CD8-positive, alpha-beta memory T cell (primary cell): ENCODE measurements at regions not wholly inside any gene's neighbourhood (a gene's known extent, or its start where the extent isn't known, plus 50 kb on each side); places are given as distances from the start of the nearest gene placed in this dataset.

Experiments
- CTCF ChIA-PET: fragments of 350-600 bp; sonication (Branson Sonifier 250); formaldehyde crosslinking; loops from one replicate; lab custom pipeline; 2021; ENCODE audit warnings: antibody characterized with exemption; lab: Charles Lee
- POLR2A ChIA-PET: fragments of 350-600 bp; sonication (Branson Sonifier 250); formaldehyde crosslinking; loops from one replicate; lab custom pipeline; 2021; ENCODE audit warnings: antibody characterized with exemption; lab: Charles Lee
- DNase-seq, 5 donors: peaks; one replicate each; pipeline versions ENCODE4 v3.0.0 to v3.0.0-alpha.2; 2020 to 2022; ENCODE audit warnings: mixed read lengths in 1 of 5
- H3K27ac ChIP-seq: one replicate; pipeline ENCODE4 v1.7.0; 2013; ENCODE audit warnings: low read depth, mild to moderate bottlenecking, low read length, moderate library complexity
- H3K27me3 ChIP-seq: 2 replicates; pipeline ENCODE4 v1.7.0; 2013; ENCODE audit warnings: low read length, mild to moderate bottlenecking; ENCODE audit not compliant: insufficient read depth, poor library complexity, severe bottlenecking
- H3K36me3 ChIP-seq: 2 replicates; pipeline ENCODE4 v1.7.0; 2013; ENCODE audit warnings: mild to moderate bottlenecking, low read length, moderate library complexity; ENCODE audit not compliant: insufficient read depth
- H3K4me1 ChIP-seq: 2 replicates; pipeline ENCODE4 v1.7.0; 2013; ENCODE audit warnings: mild to moderate bottlenecking, low read length, moderate library complexity; ENCODE audit not compliant: insufficient read depth
- H3K4me3 ChIP-seq: 2 replicates; pipeline ENCODE4 v1.7.0; 2013; ENCODE audit warnings: mild to moderate bottlenecking, low read length
- H3K9me3 ChIP-seq: 2 replicates; pipeline ENCODE4 v1.7.0; 2013; ENCODE audit warnings: mild to moderate bottlenecking, low read length
- H3K27ac Mint-ChIP-seq, 8 donors: one replicate each; pipeline ENCODE4 v1.8.0; 2020 to 2021; ENCODE audit warnings: mixed read lengths in 8 of 8, mild to moderate bottlenecking in 6 of 8, inconsistent platforms in 3 of 8, moderate library complexity in 3 of 8
- H3K27me3 Mint-ChIP-seq, 2 donors: one replicate each; pipeline ENCODE4 v1.8.0; 2020 to 2021; ENCODE audit warnings: mixed read lengths in 2 of 2, mild to moderate bottlenecking in 1 of 2, moderate library complexity in 1 of 2
- H3K36me3 Mint-ChIP-seq, 3 donors: one replicate each; pipeline ENCODE4 v1.8.0; 2020 to 2021; ENCODE audit warnings: mixed read lengths in 3 of 3, inconsistent platforms in 1 of 3, mild to moderate bottlenecking in 1 of 3
- H3K4me1 Mint-ChIP-seq, 3 donors: one replicate each; pipeline ENCODE4 v1.8.0; 2020 to 2021; ENCODE audit warnings: mixed read lengths in 3 of 3, inconsistent platforms in 1 of 3, mild to moderate bottlenecking in 1 of 3
- H3K4me3 Mint-ChIP-seq, 7 donors: one replicate each; pipeline ENCODE4 v1.8.0; 2020 to 2021; ENCODE audit warnings: mixed read lengths in 7 of 7, mild to moderate bottlenecking in 6 of 7, moderate library complexity in 4 of 7, inconsistent platforms in 2 of 7
- H3K9me3 Mint-ChIP-seq, 5 donors: one replicate each; pipeline ENCODE4 v1.8.0; 2020 to 2022; ENCODE audit warnings: mixed read lengths in 5 of 5, mild to moderate bottlenecking in 3 of 5, moderate library complexity in 2 of 5, inconsistent platforms in 1 of 5

- Mint-ChIP-seq H3K27ac (no peak overlapping the region), H3K27me3 (peaks cover 4% of the 10 kb centered on the region in 2 donors), H3K9me3 (peaks cover 3 to 4% (median 3%) of the 10 kb centered on the region in 5 donors), H3K4me1 (no peaks in the 10 kb centered on the region), H3K4me3 (no peak overlapping the region), H3K36me3 (peaks cover 0 to 7% (median 0%) of the 10 kb centered on the region in 3 donors)
- H3K27me3 ChIP-seq, result no peaks in the 10 kb centered on the region
- no peak for DNase-seq
- H3K4me3 ChIP-seq, result no peak overlapping the region
- H3K9me3 ChIP-seq, result no peaks in the 10 kb centered on the region
- ChIA-PET POLR2A (no interaction called here), CTCF (interaction anchor here (0.6 kb wide), 1 partner anchor 26 kb away, joined by 3 read pairs; no protein-coding TSS in a partner anchor)
- no peak overlapping the region for H3K27ac ChIP-seq
- no peaks in the 10 kb centered on the region for H3K36me3 ChIP-seq
- no peaks in the 10 kb centered on the region for H3K4me1 ChIP-seq
These were observed 188.9 kb downstream of the CXCL12 start for GRCh38 chr10:44196008-44196320.

- H3K27ac ChIP-seq, result no peak overlapping the region
- no peak overlapping the region for H3K4me3 ChIP-seq
- H3K9me3 Mint-ChIP-seq, result peaks cover under 1 to 8% (median 5%) of the 10 kb centered on the region in 5 donors
- no peaks in the 10 kb centered on the region for H3K36me3 ChIP-seq
- H3K9me3 ChIP-seq, result no peaks in the 10 kb centered on the region
- H3K27ac Mint-ChIP-seq, result peak overlapping the region in 1 of 8 donors; percentile 74
- peaks cover 0 to 2% (median 0%) of the 10 kb centered on the region in 3 donors for H3K36me3 Mint-ChIP-seq
- ChIA-PET CTCF (interaction anchor here (0.6 kb wide), 1 partner anchor 26 kb away, joined by 3 read pairs; no protein-coding TSS in a partner anchor), POLR2A (no interaction called here)
- H3K4me1 ChIP-seq, result no peaks in the 10 kb centered on the region
- H3K27me3 Mint-ChIP-seq, result peaks cover 4% of the 10 kb centered on the region in 2 donors
- H3K27me3 ChIP-seq, result no peaks in the 10 kb centered on the region
- no peak for DNase-seq
- H3K4me1 Mint-ChIP-seq, result no peaks in the 10 kb centered on the region
- no peak overlapping the region for H3K4me3 Mint-ChIP-seq
These were observed 189.5 kb downstream of the CXCL12 start for GRCh38 chr10:44195112-44196007.

- H3K4me1 Mint-ChIP-seq, result no peaks in the 10 kb centered on the region
- no peaks in the 10 kb centered on the region for H3K36me3 ChIP-seq
- H3K4me1 ChIP-seq, result no peaks in the 10 kb centered on the region
- H3K9me3 ChIP-seq, result no peaks in the 10 kb centered on the region
- no peak overlapping the region for H3K27ac ChIP-seq
- H3K27me3 Mint-ChIP-seq, result peaks cover 4% of the 10 kb centered on the region in 2 donors
- no peak overlapping the region for H3K4me3 ChIP-seq
- DNase-seq, result no peak
- ChIA-PET CTCF (no interaction called here), POLR2A (no interaction called here)
- H3K9me3 Mint-ChIP-seq, result peaks cover 0 to 10% (median 5%) of the 10 kb centered on the region in 5 donors
- H3K36me3 Mint-ChIP-seq, result peaks cover 0 to 2% (median 0%) of the 10 kb centered on the region in 3 donors
- no peaks in the 10 kb centered on the region for H3K27me3 ChIP-seq
- H3K27ac Mint-ChIP-seq, result no peak overlapping the region
- H3K4me3 Mint-ChIP-seq, result no peak overlapping the region
These were observed 190.5 kb downstream of the CXCL12 start for GRCh38 chr10:44194435-44194834.

DNA sequence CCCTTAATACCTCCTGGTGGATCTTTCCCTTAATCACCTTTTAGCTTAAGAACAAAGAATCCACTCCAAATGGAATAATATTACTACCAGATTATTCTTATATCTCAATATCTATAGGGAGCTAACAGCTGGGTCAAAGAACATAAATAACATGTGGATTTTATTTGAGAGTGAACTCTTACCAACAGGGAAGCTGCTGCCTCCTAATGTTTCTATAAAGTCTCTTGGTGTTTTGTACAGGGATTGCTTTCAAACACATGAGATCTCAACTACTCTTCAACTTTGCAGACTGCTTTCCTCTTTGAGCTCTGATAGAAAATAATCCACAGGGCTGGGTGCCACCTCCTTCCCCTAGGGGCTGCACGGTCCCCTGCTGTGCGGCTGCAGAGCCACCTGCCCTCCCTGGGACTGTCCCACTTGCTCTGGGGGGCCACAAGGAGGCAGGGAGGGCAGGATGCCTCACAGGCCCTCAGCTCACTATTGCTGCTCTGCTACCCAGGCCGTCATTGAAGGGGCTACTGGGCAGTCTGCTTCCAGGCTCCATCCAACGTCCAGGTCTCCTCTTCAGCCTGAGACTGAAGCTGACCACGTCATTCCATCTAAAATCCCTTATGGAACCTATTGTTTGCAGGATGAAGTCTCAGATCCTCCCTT lies 191.2 kb downstream of the CXCL12 start:
- POLR2A ChIA-PET, result no interaction called here
- Mint-ChIP-seq H3K4me3 (no peak overlapping the region), H3K27me3 (peaks cover 3 to 4% of the 10 kb centered on the region in 2 donors), H3K9me3 (peaks cover 0 to 10% (median 5%) of the 10 kb centered on the region in 5 donors), H3K27ac (no peak overlapping the region), H3K36me3 (no peaks in the 10 kb centered on the region), H3K4me1 (no peaks in the 10 kb centered on the region)
- CTCF ChIA-PET, result no interaction called here
- H3K9me3 ChIP-seq, result no peaks in the 10 kb centered on the region
- no peaks in the 10 kb centered on the region for H3K27me3 ChIP-seq
- H3K27ac ChIP-seq, result no peak overlapping the region
- H3K36me3 ChIP-seq, result no peaks in the 10 kb centered on the region
- no peaks in the 10 kb centered on the region for H3K4me1 ChIP-seq
- no peak overlapping the region for H3K4me3 ChIP-seq
- no peak for DNase-seq

DNA sequence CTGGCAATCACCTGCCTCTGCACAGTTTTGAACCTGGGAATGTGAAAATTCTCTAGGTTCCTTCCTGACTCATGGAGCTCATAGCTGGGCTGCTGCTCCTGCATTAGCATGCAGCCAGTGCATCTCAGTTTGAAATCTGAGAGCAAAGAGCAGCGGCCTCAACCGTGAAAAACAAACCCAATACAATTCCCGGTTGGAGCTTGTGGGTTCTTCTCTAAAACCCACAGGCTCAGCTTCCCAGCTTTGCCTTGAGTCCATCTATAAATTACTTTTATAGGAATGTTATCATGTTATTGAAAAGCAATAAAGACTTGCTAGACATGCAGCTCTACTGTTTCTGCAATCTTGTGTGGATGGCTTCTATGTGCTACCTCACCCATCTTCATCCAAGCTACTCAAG lies 191.7 kb downstream of the CXCL12 start:
- peaks cover 3 to 4% of the 10 kb centered on the region in 2 donors for H3K27me3 Mint-ChIP-seq
- Histone ChIP-seq H3K27me3 (no peaks in the 10 kb centered on the region), H3K4me1 (no peaks in the 10 kb centered on the region), H3K4me3 (no peak overlapping the region), H3K36me3 (no peaks in the 10 kb centered on the region), H3K27ac (no peak overlapping the region), H3K9me3 (no peaks in the 10 kb centered on the region)
- no peak overlapping the region for H3K27ac Mint-ChIP-seq
- POLR2A ChIA-PET, result no interaction called here
- no peaks in the 10 kb centered on the region for H3K4me1 Mint-ChIP-seq
- CTCF ChIA-PET, result no interaction called here
- no peak for DNase-seq
- H3K36me3 Mint-ChIP-seq, result no peaks in the 10 kb centered on the region
- H3K4me3 Mint-ChIP-seq, result no peak overlapping the region
- peaks cover 0 to 10% (median 7%) of the 10 kb centered on the region in 5 donors for H3K9me3 Mint-ChIP-seq

DNA sequence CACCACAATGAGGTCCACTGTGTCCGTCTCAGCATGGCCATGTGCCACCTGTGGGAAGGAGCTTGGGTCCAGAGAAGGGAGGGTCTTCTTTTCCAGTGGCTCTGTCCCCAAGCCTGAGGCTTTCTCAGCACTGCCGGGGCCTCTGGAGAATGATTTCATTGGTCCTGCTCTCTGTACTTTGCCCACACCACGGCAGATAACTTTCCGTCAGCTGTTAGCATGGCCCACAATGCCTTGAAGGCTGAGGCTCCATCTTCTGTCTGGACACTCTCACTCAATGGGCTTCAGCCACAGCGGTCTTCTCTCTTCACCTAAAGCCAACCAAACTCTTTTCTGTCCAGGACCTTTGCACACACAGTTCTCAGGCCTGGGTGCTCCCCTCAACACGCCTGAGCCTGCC lies 192.5 kb downstream of the CXCL12 start:
- H3K36me3 Mint-ChIP-seq, result no peaks in the 10 kb centered on the region
- Histone ChIP-seq H3K27me3 (no peaks in the 10 kb centered on the region), H3K9me3 (no peaks in the 10 kb centered on the region), H3K27ac (no peak overlapping the region), H3K4me3 (no peak overlapping the region), H3K36me3 (no peaks in the 10 kb centered on the region), H3K4me1 (no peaks in the 10 kb centered on the region)
- DNase-seq, result no peak
- H3K27me3 Mint-ChIP-seq, result peaks cover 5 to 6% of the 10 kb centered on the region in 2 donors
- no peaks in the 10 kb centered on the region for H3K4me1 Mint-ChIP-seq
- H3K4me3 Mint-ChIP-seq, result no peak overlapping the region
- H3K27ac Mint-ChIP-seq, result no peak overlapping the region
- CTCF ChIA-PET, result no interaction called here
- POLR2A ChIA-PET, result no interaction called here
- peaks cover 0 to 11% (median 9%) of the 10 kb centered on the region in 5 donors for H3K9me3 Mint-ChIP-seq

GRCh38 chr10:44190541-44190940 lies 194.4 kb downstream of the CXCL12 start:
- no peak overlapping the region for H3K27ac ChIP-seq
- no peaks in the 10 kb centered on the region for H3K36me3 ChIP-seq
- no peak overlapping the region for H3K4me3 ChIP-seq
- Mint-ChIP-seq H3K27me3 (peaks cover 10% of the 10 kb centered on the region in 2 donors), H3K4me3 (no peak overlapping the region), H3K36me3 (no peaks in the 10 kb centered on the region), H3K9me3 (peaks cover 0 to 11% (median 10%) of the 10 kb centered on the region in 5 donors), H3K4me1 (no peaks in the 10 kb centered on the region), H3K27ac (no peak overlapping the region)
- no peaks in the 10 kb centered on the region for H3K27me3 ChIP-seq
- H3K4me1 ChIP-seq, result no peaks in the 10 kb centered on the region
- DNase-seq, result no peak
- CTCF ChIA-PET, result no interaction called here
- no peaks in the 10 kb centered on the region for H3K9me3 ChIP-seq
- POLR2A ChIA-PET, result no interaction called here

GRCh38 chr10:44186821-44187220 lies 198.1 kb downstream of the CXCL12 start:
- Mint-ChIP-seq H3K4me1 (no peaks in the 10 kb centered on the region), H3K27ac (no peak overlapping the region), H3K4me3 (no peak overlapping the region), H3K36me3 (no peaks in the 10 kb centered on the region), H3K9me3 (peaks cover 0 to 11% (median 10%) of the 10 kb centered on the region in 5 donors), H3K27me3 (peaks cover 6 to 14% of the 10 kb centered on the region in 2 donors)
- ChIA-PET CTCF (no interaction called here), POLR2A (no interaction called here)
- Histone ChIP-seq H3K36me3 (no peaks in the 10 kb centered on the region), H3K9me3 (no peaks in the 10 kb centered on the region), H3K27me3 (no peaks in the 10 kb centered on the region), H3K4me3 (no peak overlapping the region), H3K4me1 (no peaks in the 10 kb centered on the region), H3K27ac (no peak overlapping the region)
- no peak for DNase-seq
